H9 (cell line): ENCODE measurements at regions not wholly inside any gene's neighbourhood (a gene's known extent, or its start where the extent isn't known, plus 50 kb on each side); places are given as distances from the start of the nearest gene placed in this dataset.

ENCODE experiments used
- DNase-seq: peaks from one replicate; pipeline ENCODE4 v3.0.0-alpha.2; 2017
- H2AFZ ChIP-seq: one replicate; pipeline ENCODE4 v1.6.1; 2013; ENCODE audit warnings: mild to moderate bottlenecking, low read length, control low read depth, moderate library complexity
- H2AK5ac ChIP-seq: 2 replicates; pipeline ENCODE4 v1.6.1; 2013; ENCODE audit warnings: low read length, control low read depth, mixed read lengths; ENCODE audit not compliant: insufficient read length
- H2BK120ac ChIP-seq: one replicate; pipeline ENCODE4 v1.6.1; 2013; ENCODE audit warnings: low read depth, mild to moderate bottlenecking, low read length, control low read depth, inconsistent platforms; ENCODE audit not compliant: poor library complexity, severe bottlenecking
- H2BK12ac ChIP-seq: 2 replicates; pipeline ENCODE4 v1.6.1; 2013; ENCODE audit warnings: low read length, control low read depth, mixed read lengths, low read depth; ENCODE audit not compliant: insufficient read length
- H2BK15ac ChIP-seq: 2 replicates; pipeline ENCODE4 v1.6.1; 2013; ENCODE audit warnings: low read depth, low read length, control low read depth
- H2BK20ac ChIP-seq: one replicate; pipeline ENCODE4 v1.6.1; 2013; ENCODE audit warnings: low read depth, mild to moderate bottlenecking, low read length, control low read depth, inconsistent platforms; ENCODE audit not compliant: poor library complexity, severe bottlenecking
- H2BK5ac ChIP-seq: 2 replicates; pipeline ENCODE4 v1.6.1; 2013; ENCODE audit warnings: low read length, control low read depth, mixed read lengths; ENCODE audit not compliant: insufficient read length
- H3K14ac ChIP-seq: 2 replicates; pipeline ENCODE4 v1.6.1; 2013; ENCODE audit warnings: low read length, control low read depth; ENCODE audit not compliant: insufficient read depth
- H3K18ac ChIP-seq: 2 replicates; pipeline ENCODE4 v1.6.1; 2013; ENCODE audit warnings: low read depth, mild to moderate bottlenecking, mixed read lengths, low read length, control low read depth; ENCODE audit not compliant: insufficient read length
- H3K23ac ChIP-seq: 2 replicates; pipeline ENCODE4 v1.6.1; 2013; ENCODE audit warnings: low read length, control low read depth, mixed read lengths, low read depth; ENCODE audit not compliant: insufficient read length
- H3K23me2 ChIP-seq: 2 replicates; pipeline ENCODE4 v1.6.1; 2013; ENCODE audit warnings: low read depth, mild to moderate bottlenecking, mixed read lengths, low read length, control low read depth; ENCODE audit not compliant: insufficient read length, poor library complexity, severe bottlenecking
- H3K27ac ChIP-seq: 2 replicates; pipeline ENCODE4 v1.5.1; 2013; ENCODE audit warnings: low read length, control low read depth, mixed read lengths, low read depth; ENCODE audit not compliant: insufficient read length
- H3K27me3 ChIP-seq: 2 replicates; pipeline ENCODE4 v1.6.1; 2013; ENCODE audit warnings: low read length, control low read depth, inconsistent platforms; ENCODE audit not compliant: insufficient read depth
- H3K4ac ChIP-seq: 2 replicates; pipeline ENCODE4 v1.6.1; 2013; ENCODE audit warnings: low read depth, mild to moderate bottlenecking, control low read depth, inconsistent platforms, low read length, moderate library complexity
- H3K4me1 ChIP-seq: 2 replicates; pipeline ENCODE4 v1.6.1; 2013; ENCODE audit warnings: low read length, control low read depth, inconsistent platforms; ENCODE audit not compliant: insufficient read depth
- H3K4me2 ChIP-seq: 2 replicates; pipeline ENCODE4 v1.6.1; 2013; ENCODE audit warnings: low read length, control low read depth, mixed read lengths; ENCODE audit not compliant: insufficient read length, insufficient read depth
- H3K56ac ChIP-seq: 2 replicates; pipeline ENCODE4 v1.6.1; 2013; ENCODE audit warnings: low read depth, mild to moderate bottlenecking, mixed read lengths, low read length, control low read depth; ENCODE audit not compliant: insufficient read length
- H3K79me1 ChIP-seq: 2 replicates; pipeline ENCODE4 v1.6.1; 2013; ENCODE audit warnings: low read depth, mild to moderate bottlenecking, moderate library complexity, low read length, control low read depth, inconsistent platforms; ENCODE audit not compliant: insufficient read depth, poor library complexity, severe bottlenecking
- H3K79me2 ChIP-seq: 2 replicates; pipeline ENCODE4 v1.6.1; 2013; ENCODE audit warnings: low read length, control low read depth, inconsistent platforms; ENCODE audit not compliant: insufficient read depth
- H3K9ac ChIP-seq: 2 replicates; pipeline ENCODE4 v1.6.1; 2013; ENCODE audit warnings: low read length, control low read depth, mixed read lengths; ENCODE audit not compliant: insufficient read length; ENCODE audit errors: extremely low read depth
- H3K9me3 ChIP-seq: one replicate; pipeline ENCODE4 v1.6.1; 2013; ENCODE audit warnings: low read depth, low read length, inconsistent platforms; ENCODE audit not compliant: control insufficient read depth
- H3T11ph ChIP-seq: one replicate; pipeline ENCODE4 v1.6.1; 2013; ENCODE audit warnings: mild to moderate bottlenecking, low read length, control low read depth, inconsistent platforms
- H4K20me1 ChIP-seq: one replicate; pipeline ENCODE4 v1.6.1; 2013; ENCODE audit not compliant: control insufficient read depth, insufficient read length, insufficient read depth
- H4K5ac ChIP-seq: 2 replicates; pipeline ENCODE4 v1.6.1; 2013; ENCODE audit warnings: low read depth, mild to moderate bottlenecking, mixed read lengths, low read length, control low read depth; ENCODE audit not compliant: insufficient read length
- H4K8ac ChIP-seq: replicated peaks from 2 replicates; pipeline ENCODE4 v1.6.1; 2013; ENCODE audit warnings: low read length, control low read depth, mixed read lengths, low read depth; ENCODE audit not compliant: insufficient read length
- H4K91ac ChIP-seq: 2 replicates; pipeline ENCODE4 v1.6.1; 2013; ENCODE audit warnings: low read depth, mild to moderate bottlenecking, moderate library complexity, mixed read lengths, low read length, control low read depth; ENCODE audit not compliant: insufficient read length
- H3K27ac Mint-ChIP-seq, 3 experiments: 2 replicates in 2 of 3; 3 replicates in 1 of 3; pipeline ENCODE4 v1.8.0; 2020 to 2021; ENCODE audit warnings: mixed read lengths in 3 of 3, mild to moderate bottlenecking in 1 of 3, moderate library complexity in 1 of 3
- H3K27me3 Mint-ChIP-seq: 2 replicates; pipeline ENCODE4 v1.8.0; 2021; ENCODE audit warnings: low read depth, mild to moderate bottlenecking, moderate library complexity, mixed read lengths
- H3K36me3 Mint-ChIP-seq, 3 experiments: 2 replicates in 2 of 3; 3 replicates in 1 of 3; pipeline ENCODE4 v1.8.0; 2020 to 2021; ENCODE audit warnings: low read depth in 3 of 3, mixed read lengths in 3 of 3; ENCODE audit not compliant: insufficient read depth in 1 of 3
- H3K4me1 Mint-ChIP-seq, 2 experiments: 2 replicates each; pipeline ENCODE4 v1.8.0; 2020; ENCODE audit warnings: mixed read lengths in 2 of 2
- H3K4me3 Mint-ChIP-seq, 2 experiments: 2 replicates in 1 of 2; 3 replicates in 1 of 2; pipeline ENCODE4 v1.8.0; 2020 to 2021; ENCODE audit warnings: mild to moderate bottlenecking in 2 of 2, mixed read lengths in 2 of 2, moderate library complexity in 1 of 2
- H3K9me3 Mint-ChIP-seq, 2 experiments: 2 replicates in 1 of 2; 3 replicates in 1 of 2; pipeline ENCODE4 v1.8.0; 2020; ENCODE audit warnings: mild to moderate bottlenecking in 2 of 2, mixed read lengths in 2 of 2, moderate library complexity in 1 of 2
- WGBS: extraction: QIAGEN DNeasy Blood & Tissue Kit; methylation state at CpG from one replicate; pipeline ENCODE4 v1.1.7; 2013; ENCODE audit warnings: missing lambda C conversion rate, low lambda C conversion rate, mixed read lengths; ENCODE audit not compliant: insufficient read length; ENCODE audit errors: extremely low coverage; 5-methylcytosine and 5-hydroxymethylcytosine counted together
- TF ChIP-seq, protein P1 (sequence below): fragments of 200-600 bp; sonication (generic); conservative IDR thresholded peaks from 3 replicates; pipeline ENCODE4 v1.8.0; 2021; ENCODE audit warnings: antibody characterized with exemption, mild to moderate bottlenecking

DNA sequence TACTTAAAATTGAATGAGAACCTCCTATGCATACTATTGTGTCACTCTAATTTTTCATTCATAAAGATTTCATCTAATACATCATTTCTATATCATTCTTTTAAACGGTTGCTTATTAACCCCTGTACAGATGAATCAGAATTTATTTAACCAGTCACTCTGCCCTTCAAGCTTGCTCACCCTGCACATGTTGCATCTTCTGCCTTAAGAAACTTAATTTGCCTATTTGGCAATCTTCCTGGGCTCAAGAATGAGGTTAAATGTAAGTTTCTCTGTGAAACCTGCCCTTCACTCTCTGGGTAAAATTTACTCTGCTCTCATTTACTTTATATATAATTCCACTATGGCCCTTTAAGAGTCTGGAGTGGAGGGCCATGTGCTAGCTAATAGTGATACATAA, 434.7 kb upstream of the ZNF608 start:
- H4K8ac ChIP-seq, result no peak overlapping the region
- H3K27ac ChIP-seq, result no peak overlapping the region
- H3K36me3 Mint-ChIP-seq, result peaks cover 0 to 8% (median 4%) of the 10 kb centered on the region in 3 experiments; a peak in 4 of 7 replicates
- WGBS, result no CpG with 5 or more reads among the region's 1 CpG
- H3K79me1 ChIP-seq, result no peaks in the 10 kb centered on the region
- no peak overlapping the region for H2BK20ac ChIP-seq
- H2AK5ac ChIP-seq, result no peak overlapping the region
- no peak overlapping the region for H4K5ac ChIP-seq
- TF ChIP-seq, protein P1, sequence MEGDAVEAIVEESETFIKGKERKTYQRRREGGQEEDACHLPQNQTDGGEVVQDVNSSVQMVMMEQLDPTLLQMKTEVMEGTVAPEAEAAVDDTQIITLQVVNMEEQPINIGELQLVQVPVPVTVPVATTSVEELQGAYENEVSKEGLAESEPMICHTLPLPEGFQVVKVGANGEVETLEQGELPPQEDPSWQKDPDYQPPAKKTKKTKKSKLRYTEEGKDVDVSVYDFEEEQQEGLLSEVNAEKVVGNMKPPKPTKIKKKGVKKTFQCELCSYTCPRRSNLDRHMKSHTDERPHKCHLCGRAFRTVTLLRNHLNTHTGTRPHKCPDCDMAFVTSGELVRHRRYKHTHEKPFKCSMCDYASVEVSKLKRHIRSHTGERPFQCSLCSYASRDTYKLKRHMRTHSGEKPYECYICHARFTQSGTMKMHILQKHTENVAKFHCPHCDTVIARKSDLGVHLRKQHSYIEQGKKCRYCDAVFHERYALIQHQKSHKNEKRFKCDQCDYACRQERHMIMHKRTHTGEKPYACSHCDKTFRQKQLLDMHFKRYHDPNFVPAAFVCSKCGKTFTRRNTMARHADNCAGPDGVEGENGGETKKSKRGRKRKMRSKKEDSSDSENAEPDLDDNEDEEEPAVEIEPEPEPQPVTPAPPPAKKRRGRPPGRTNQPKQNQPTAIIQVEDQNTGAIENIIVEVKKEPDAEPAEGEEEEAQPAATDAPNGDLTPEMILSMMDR, result no peak
- H3K9me3 Mint-ChIP-seq, result peaks cover 6 to 9% of the 10 kb centered on the region in 2 experiments; a peak in 3 of 5 replicates
- H2BK12ac ChIP-seq, result no peak overlapping the region
- H2BK5ac ChIP-seq, result no peak overlapping the region
- no peak for DNase-seq
- H3K4me1 ChIP-seq, result 0 out of 2 replicates have a peak, but pooled peaks cover 2% of the 10 kb centered on the region
- H3K79me2 ChIP-seq, result no peaks in the 10 kb centered on the region
- no peak overlapping the region for H3K4me2 ChIP-seq
- H3K56ac ChIP-seq, result no peak overlapping the region
- no peak overlapping the region for H3K9ac ChIP-seq
- H2AFZ ChIP-seq, result no peak overlapping the region
- no peak overlapping the region for H3K14ac ChIP-seq
- H3K18ac ChIP-seq, result no peak overlapping the region
- H4K91ac ChIP-seq, result no peak overlapping the region
- no peak overlapping the region for H2BK15ac ChIP-seq
- no peak overlapping the region for H3T11ph ChIP-seq
- no peaks in the 10 kb centered on the region for H4K20me1 ChIP-seq
- no peaks in the 10 kb centered on the region for H3K27me3 ChIP-seq
- H3K27ac Mint-ChIP-seq, result no peak overlapping the region
- H3K27me3 Mint-ChIP-seq, result no peaks in the 10 kb centered on the region; the same call in 1 of the 2 replicates
- H2BK120ac ChIP-seq, result no peak overlapping the region
- no peak overlapping the region for H3K4ac ChIP-seq
- H3K4me3 Mint-ChIP-seq, result no peak overlapping the region
- no peak overlapping the region for H3K23ac ChIP-seq
- no peaks in the 10 kb centered on the region for H3K23me2 ChIP-seq
- peaks cover 22% of the 10 kb centered on the region in 2 experiments for H3K4me1 Mint-ChIP-seq
- no peaks in the 10 kb centered on the region for H3K9me3 ChIP-seq
